Peyer's patch (tissue), 4 donors: ENCODE measurements at regions not wholly inside any gene's neighbourhood (a gene's known extent, or its start where the extent isn't known, plus 50 kb on each side); places are given as distances from the start of the nearest gene placed in this dataset.
"Not testable (repeated sequence)": the region's sequence is repeated elsewhere in the genome, so short reads cannot be mapped to it uniquely, and the experiment has no call there.

ENCODE experiments used
- DNase-seq, 3 donors: peaks; one replicate each; pipeline ENCODE4 v3.0.0-alpha.2; 2017 to 2019
- H3K27ac ChIP-seq, 4 donors: fragments of 200-600 bp; sonication (generic); one replicate each; pipeline ENCODE4 v1.5.1; 2016 to 2019
- H3K27me3 ChIP-seq, 2 donors: fragments of 200-600 bp; sonication (generic); one replicate each; pipeline ENCODE4 v1.5.1; 2019
- H3K36me3 ChIP-seq, 3 donors: fragments of 200-600 bp; sonication (generic); one replicate each; pipeline ENCODE4 v1.5.1; 2016 to 2019
- H3K4me1 ChIP-seq, 4 donors: fragments of 200-600 bp; sonication (generic); one replicate each; pipeline ENCODE4 v1.5.1; 2016 to 2019
- H3K4me3 ChIP-seq, 4 donors: fragments of 200-600 bp; sonication (generic); 1 replicate in 3 of 4; 2 replicates in 1 of 4; pipeline ENCODE4 v1.5.1; 2016 to 2019; ENCODE audit warnings: mild to moderate bottlenecking in 1 of 4
- H3K9me3 ChIP-seq, 4 donors: fragments of 200-600 bp; sonication (generic); one replicate each; pipeline ENCODE4 v1.5.1; 2016 to 2019; ENCODE audit warnings: mild to moderate bottlenecking in 1 of 4
- CTCF ChIP-seq, 6 experiments: fragments of 450-650 bp in 4 of 6; fragments of 200-600 bp in 2 of 6; sonication (generic) in 1 of 6; IDR thresholded peaks; one replicate each; pipeline ENCODE4 v1.5.1; 2017 to 2019; ENCODE audit warnings: antibody characterized with exemption in 6 of 6, mild to moderate bottlenecking in 3 of 6, moderate library complexity in 1 of 6
- POLR2A ChIP-seq, 2 donors: fragments of 450-650 bp; IDR thresholded peaks; one replicate each; pipeline ENCODE4 v1.5.1; 2017; ENCODE audit warnings: antibody characterized with exemption in 2 of 2, mild to moderate bottlenecking in 2 of 2, moderate library complexity in 2 of 2

GRCh38 chr15:87547470-87548181 is 708.9 kb downstream of the NTRK3 start:
- H3K36me3 ChIP-seq, result no peaks in the 10 kb centered on the region
- H3K4me3 ChIP-seq, result no peak overlapping the region
- H3K9me3 ChIP-seq, result no peaks in the 10 kb centered on the region
- H3K27ac ChIP-seq, result no peak overlapping the region
- H3K27me3 ChIP-seq, result no peaks in the 10 kb centered on the region
- TF ChIP-seq CTCF (IDR thresholded peaks at IDR 0.05), result no peak
- TF ChIP-seq POLR2A (IDR thresholded peaks at IDR 0.05), result no peak
- H3K4me1 ChIP-seq, result no peaks in the 10 kb centered on the region
- no peak for DNase-seq

- H3K27ac ChIP-seq, result no peak overlapping the region
- no peaks in the 10 kb centered on the region for H3K36me3 ChIP-seq
- TF ChIP-seq POLR2A (IDR thresholded peaks at IDR 0.05) (no peak), CTCF (IDR thresholded peaks at IDR 0.05) (no peak)
- H3K4me3 ChIP-seq, result no peak overlapping the region
- H3K27me3 ChIP-seq, result no peaks in the 10 kb centered on the region
- no peaks in the 10 kb centered on the region for H3K9me3 ChIP-seq
- H3K4me1 ChIP-seq, result no peaks in the 10 kb centered on the region
- no peak for DNase-seq
These were observed 718.2 kb downstream of the NTRK3 start for GRCh38 chr15:87538327-87538834.

- Histone ChIP-seq H3K27me3 (no peaks in the 10 kb centered on the region), H3K4me3 (no peak overlapping the region), H3K36me3 (no peaks in the 10 kb centered on the region), H3K4me1 (no peaks in the 10 kb centered on the region), H3K9me3 (no peaks in the 10 kb centered on the region), H3K27ac (no peak overlapping the region)
- no peak for DNase-seq
- no peak for TF ChIP-seq POLR2A (IDR thresholded peaks at IDR 0.05)
- no peak for TF ChIP-seq CTCF (IDR thresholded peaks at IDR 0.05)
These were observed 719.2 kb downstream of the NTRK3 start for GRCh38 chr15:87537295-87537694.

GRCh38 chr15:87533637-87534036 is 722.9 kb downstream of the NTRK3 start:
- H3K27me3 ChIP-seq, DNase-seq, H3K27ac ChIP-seq, H3K4me1 ChIP-seq, H3K4me3 ChIP-seq, H3K9me3 ChIP-seq, H3K36me3 ChIP-seq: not testable (repeated sequence)

GRCh38 chr15:87528873-87529272 is 727.7 kb downstream of the NTRK3 start:
- Histone ChIP-seq H3K9me3 (no peaks in the 10 kb centered on the region), H3K27me3 (no peaks in the 10 kb centered on the region), H3K4me1 (no peaks in the 10 kb centered on the region), H3K4me3 (no peak overlapping the region), H3K27ac (no peak overlapping the region), H3K36me3 (no peaks in the 10 kb centered on the region)
- TF ChIP-seq POLR2A (IDR thresholded peaks at IDR 0.05) (no peak), CTCF (IDR thresholded peaks at IDR 0.05) (no peak)
- no peak for DNase-seq

GRCh38 chr15:87527875-87528274 is 728.7 kb downstream of the NTRK3 start:
- TF ChIP-seq POLR2A (IDR thresholded peaks at IDR 0.05), result no peak
- TF ChIP-seq CTCF (IDR thresholded peaks at IDR 0.05), result no peak
- no peak for DNase-seq
- Histone ChIP-seq H3K9me3 (no peaks in the 10 kb centered on the region), H3K27me3 (no peaks in the 10 kb centered on the region), H3K4me1 (no peaks in the 10 kb centered on the region), H3K4me3 (no peak overlapping the region), H3K27ac (no peak overlapping the region), H3K36me3 (no peaks in the 10 kb centered on the region)
